HG03432 (cell line): ENCODE measurements at regions not wholly inside any gene's neighbourhood (a gene's known extent, or its start where the extent isn't known, plus 50 kb on each side); places are given as distances from the start of the nearest gene placed in this dataset.
A peak's percentile ranks its signal among the peaks of the same experiment; 100 is the strongest.

Source experiments
- ATAC-seq: cut with Tn5 transposase; IDR thresholded peaks from one replicate; pipeline ENCODE4 v1.9.1; 2021; ENCODE audit warnings: mild to moderate bottlenecking, moderate library complexity; ENCODE audit not compliant: unreplicated experiment

- ATAC-seq, result peak; percentile 86
Measured at GRCh38 chr3:22977650-22978289, 225.4 kb upstream of the UBE2E2 start.

GRCh38 chr3:22979581-22979980 lies 223.5 kb upstream of the UBE2E2 start:
- ATAC-seq, result no peak

- ATAC-seq, result no peak
Measured at GRCh38 chr3:22980346-22980745, 222.8 kb upstream of the UBE2E2 start.

- no peak for ATAC-seq
Measured at GRCh38 chr3:22981166-22981565, 222.0 kb upstream of the UBE2E2 start.

GRCh38 chr3:22981861-22982260 lies 221.3 kb upstream of the UBE2E2 start:
- ATAC-seq, result no peak

- no peak for ATAC-seq
Measured at GRCh38 chr3:22982981-22983587, 220.0 kb upstream of the UBE2E2 start.

- no peak for ATAC-seq
Measured at GRCh38 chr3:22986958-22987357, 216.2 kb upstream of the UBE2E2 start.

GRCh38 chr3:22988566-22988965 lies 214.6 kb upstream of the UBE2E2 start:
- ATAC-seq, result no peak

- no peak for ATAC-seq
Measured at GRCh38 chr3:22989716-22990115, 213.4 kb upstream of the UBE2E2 start.

GRCh38 chr3:22990291-22991200 lies 212.6 kb upstream of the UBE2E2 start:
- no peak for ATAC-seq

- ATAC-seq, result no peak
Measured at GRCh38 chr3:22994781-22995180, 208.3 kb upstream of the UBE2E2 start.

- no peak for ATAC-seq
Measured at GRCh38 chr3:22996920-22997571, 206.1 kb upstream of the UBE2E2 start.

- ATAC-seq, result no peak
Measured at GRCh38 chr3:23000371-23000770, 202.8 kb upstream of the UBE2E2 start.

GRCh38 chr3:23002151-23002550 lies 201.0 kb upstream of the UBE2E2 start:
- ATAC-seq, result no peak

GRCh38 chr3:23002836-23003732 lies 200.0 kb upstream of the UBE2E2 start:
- no peak for ATAC-seq

GRCh38 chr3:23003733-23004046 lies 199.4 kb upstream of the UBE2E2 start:
- ATAC-seq, result no peak

GRCh38 chr3:23004971-23005370 lies 198.2 kb upstream of the UBE2E2 start:
- ATAC-seq, result no peak

GRCh38 chr3:23017801-23018200 lies 185.3 kb upstream of the UBE2E2 start:
- ATAC-seq, result no peak

GRCh38 chr3:23019596-23020300 lies 183.4 kb upstream of the UBE2E2 start:
- ATAC-seq, result no peak

GRCh38 chr3:23028294-23028693 lies 174.8 kb upstream of the UBE2E2 start:
- ATAC-seq, result no peak
